Heart left ventricle (tissue), 16 donors: ENCODE measurements at regions not wholly inside any gene's neighbourhood (a gene's known extent, or its start where the extent isn't known, plus 50 kb on each side); places are given as distances from the start of the nearest gene placed in this dataset.

Source experiments
- ATAC-seq, 4 donors: fragments of 200-7000 bp; cut with Tn5 transposase; one replicate each; pipeline ENCODE4 v1.9.1; 2020 to 2022; ENCODE audit warnings: moderate library complexity in 4 of 4, mild to moderate bottlenecking in 3 of 4, moderate number of reproducible peaks in 1 of 4
- DNase-seq, 5 donors: peaks; one replicate each; pipeline ENCODE4 v3.0.0-alpha.2; 2020
- H3K27ac ChIP-seq, 12 donors: fragments of 200-600 bp; sonication (generic) in 4 of 12; one replicate each; pipeline versions ENCODE4 v1.5.0 to v1.8.0; 2016 to 2022; ENCODE audit warnings: mild to moderate bottlenecking in 2 of 12
- H3K27me3 ChIP-seq, 9 donors: fragments of 200-600 bp; sonication (generic) in 2 of 9; one replicate each; pipeline versions ENCODE4 v1.5.1 to v1.8.0; 2016 to 2022; ENCODE audit warnings: mild to moderate bottlenecking in 3 of 9
- H3K36me3 ChIP-seq, 9 donors: fragments of 200-600 bp; sonication (generic) in 2 of 9; one replicate each; pipeline versions ENCODE4 v1.5.0 to v1.8.0; 2018 to 2022; ENCODE audit warnings: mild to moderate bottlenecking in 2 of 9
- H3K4me1 ChIP-seq, 12 donors: fragments of 200-600 bp; sonication (generic) in 4 of 12; one replicate each; pipeline versions ENCODE4 v1.5.0 to v1.8.0; 2016 to 2022; ENCODE audit warnings: mild to moderate bottlenecking in 3 of 12
- H3K4me3 ChIP-seq, 12 donors: fragments of 200-600 bp; sonication (generic) in 4 of 12; one replicate each; pipeline versions ENCODE4 v1.5.0 to v1.8.0; 2017 to 2022; ENCODE audit warnings: mild to moderate bottlenecking in 9 of 12, moderate library complexity in 4 of 12
- H3K9me3 ChIP-seq, 12 donors: fragments of 200-600 bp; sonication (generic) in 4 of 12; one replicate each; pipeline versions ENCODE4 v1.5.0 to v1.8.0; 2016 to 2022; ENCODE audit warnings: mild to moderate bottlenecking in 1 of 12
- CTCF ChIP-seq, 12 donors: fragments of 200-600 bp; sonication (generic) in 4 of 12; IDR thresholded peaks; one replicate each; pipeline versions ENCODE4 v1.5.0 to v1.8.0; 2018 to 2022; ENCODE audit warnings: antibody characterized with exemption in 12 of 12, mild to moderate bottlenecking in 5 of 12
- POLR2A ChIP-seq, 2 donors: fragments of 450-650 bp; IDR thresholded peaks; one replicate each; pipeline ENCODE4 v1.6.1; 2017; ENCODE audit warnings: antibody characterized with exemption in 2 of 2, mild to moderate bottlenecking in 2 of 2, moderate library complexity in 2 of 2
- WGBS, 4 donors: extraction: QIAGEN DNeasy Blood & Tissue Kit in 2 of 4; methylation state at CpG; one replicate each; pipeline versions ENCODE4 v1.1.5 to v1.1.7; 2013 to 2018; 5-methylcytosine and 5-hydroxymethylcytosine counted together
- intact Hi-C, 10 donors: fragments of 100-400 bp; cut with DNase I; formaldehyde crosslinking; loops; one replicate each; pipeline versions ENCODE4 v1.11.1 to v1.14.2; 2022
- donor health status: ischemic (EF 13 %, LVEDD 7.1; RV severe dilation, severe dysfunction).
- donor health status: healthy with polysubstance abuse.
- donor health status: DM: no; HTN: yes; CAD: no.
- donor health status: DM: no; HTN: no; CAD: no.
- donor health status: ischemic (EF 25% LVEDD 6.9; RV normal size, moderate dysfunction).
- donor health status: ischemic (EF 25% LVEDD 5.7; RV mildly dilated, moderate dysfunction).
- donor health status: healthy.
- donor health status: DM: yes; HTN: yes; CAD: no.
- donor health status: ischemic (EF 35%, LVEDD 5.7; RV mildly dilated, moderate dysfunction).
- donor health status: nonischemic (EF 11% LVEDD 7.7; RV severe dilation, severe dysfunction).
- donor health status: DM: yes; HTN: yes; CAD: no.
- donor health status: PGD.
- donor health status: ischemic (EF 29% LVEDD 5.4; RV normal size, mild dysfunction).
- donor health status: nonischemic (EF 23%, LVEDD 6.1; RV moderate dilation, normal function).

- H3K4me3 ChIP-seq: no peak overlapping the region
- no peak for DNase-seq
- H3K4me1 ChIP-seq: no peaks in the 10 kb centered on the region
- no peaks in the 10 kb centered on the region for H3K36me3 ChIP-seq
- TF ChIP-seq CTCF (IDR thresholded peaks at IDR 0.05) (no peak), POLR2A (IDR thresholded peaks at IDR 0.05) (no peak)
- no peaks in the 10 kb centered on the region for H3K27me3 ChIP-seq
- H3K27ac ChIP-seq: no peak overlapping the region
- ATAC-seq: no peak
- no peaks in the 10 kb centered on the region for H3K9me3 ChIP-seq
- 65 to 87% (median 76%) methylated on average over 2 of the region's 2 CpGs for WGBS, 4 donors
- intact Hi-C loops: no loop called here
These were observed 1346.1 kb upstream of the EPHA6 start for GRCh38 chr3:95468331-95468730.

GRCh38 chr3:95474338-95474737 lies 1340.1 kb upstream of the EPHA6 start:
- ATAC-seq (no peak), DNase-seq (no peak)
- no peak overlapping the region for H3K27ac ChIP-seq
- no peaks in the 10 kb centered on the region for H3K36me3 ChIP-seq
- no peaks in the 10 kb centered on the region for H3K9me3 ChIP-seq
- no peaks in the 10 kb centered on the region for H3K27me3 ChIP-seq
- WGBS, 4 donors: 64 to 79% (median 77%) methylated on average over 1 of the region's 1 CpG
- intact Hi-C loops: no loop called here
- no peak overlapping the region for H3K4me3 ChIP-seq
- TF ChIP-seq POLR2A (IDR thresholded peaks at IDR 0.05) (no peak), CTCF (IDR thresholded peaks at IDR 0.05) (no peak)
- H3K4me1 ChIP-seq: no peaks in the 10 kb centered on the region

- TF ChIP-seq POLR2A (IDR thresholded peaks at IDR 0.05) (no peak), CTCF (IDR thresholded peaks at IDR 0.05) (no peak)
- H3K4me3 ChIP-seq: no peak overlapping the region
- no peak for ATAC-seq
- DNase-seq: no peak
- no peaks in the 10 kb centered on the region for H3K9me3 ChIP-seq
- 45 to 94% (median 83%) methylated on average over 2 of the region's 2 CpGs for WGBS, 4 donors
- H3K27me3 ChIP-seq: no peaks in the 10 kb centered on the region
- no peaks in the 10 kb centered on the region for H3K36me3 ChIP-seq
- H3K27ac ChIP-seq: no peak overlapping the region
- H3K4me1 ChIP-seq: no peaks in the 10 kb centered on the region
- intact Hi-C loops: no loop called here
These were observed 1337.9 kb upstream of the EPHA6 start for GRCh38 chr3:95476534-95476933.

GRCh38 chr3:95506174-95506573 lies 1308.2 kb upstream of the EPHA6 start:
- no peak for DNase-seq
- Histone ChIP-seq H3K36me3 (no peaks in the 10 kb centered on the region), H3K9me3 (no peaks in the 10 kb centered on the region), H3K27ac (no peak overlapping the region), H3K27me3 (no peaks in the 10 kb centered on the region), H3K4me3 (no peak overlapping the region), H3K4me1 (no peaks in the 10 kb centered on the region)
- ATAC-seq: no peak
- TF ChIP-seq CTCF (IDR thresholded peaks at IDR 0.05) (no peak), POLR2A (IDR thresholded peaks at IDR 0.05) (no peak)
- intact Hi-C loops: no loop called here
- 57 to 72% (median 67%) methylated on average over 1 of the region's 1 CpG for WGBS, 4 donors
